ENCODE measurements at regions not wholly inside any gene's neighbourhood (a gene's known extent, or its start where the extent isn't known, plus 50 kb on each side); places are given as distances from the start of the nearest gene placed in this dataset.

GRCh38 chr7:130994378-130995115 lies 260.5 kb upstream of the KLF14 start:
- DNase-seq (ENCODE audit: low read depth): peak; percentile 41
- H3K4me3 ChIP-seq (replicated peaks; ENCODE audit: low read depth, low read length): no peak overlapping the region
- TF ChIP-seq CTCF (IDR thresholded peaks at IDR 0.05; ENCODE audit: low read length, missing control alignments): no peak

GRCh38 chr7:130995252-130996081 lies 261.5 kb upstream of the KLF14 start:
- no peak for TF ChIP-seq CTCF (IDR thresholded peaks at IDR 0.05; ENCODE audit: low read length, missing control alignments)
- DNase-seq (ENCODE audit: low read depth): no peak
- H3K4me3 ChIP-seq (replicated peaks; ENCODE audit: low read depth, low read length): no peak overlapping the region

GRCh38 chr7:130996205-130996832 lies 262.3 kb upstream of the KLF14 start:
- no peak for DNase-seq (ENCODE audit: low read depth)
- TF ChIP-seq CTCF (IDR thresholded peaks at IDR 0.05; ENCODE audit: low read length, missing control alignments): no peak
- no peak overlapping the region for H3K4me3 ChIP-seq (replicated peaks; ENCODE audit: low read depth, low read length)

- peak; percentile 42 for DNase-seq (ENCODE audit: low read depth)
- TF ChIP-seq CTCF (IDR thresholded peaks at IDR 0.05; ENCODE audit: low read length, missing control alignments): no peak
- no peak overlapping the region for H3K4me3 ChIP-seq (replicated peaks; ENCODE audit: low read depth, low read length)
These were observed 262.8 kb upstream of the KLF14 start for GRCh38 chr7:130996833-130997231.

GRCh38 chr7:130998993-130999602 lies 265.1 kb upstream of the KLF14 start:
- peak; percentile 39 for DNase-seq (ENCODE audit: low read depth)
- no peak overlapping the region for H3K4me3 ChIP-seq (replicated peaks; ENCODE audit: low read depth, low read length)
- no peak for TF ChIP-seq CTCF (IDR thresholded peaks at IDR 0.05; ENCODE audit: low read length, missing control alignments)

- no peak for TF ChIP-seq CTCF (IDR thresholded peaks at IDR 0.05; ENCODE audit: low read length, missing control alignments)
- H3K4me3 ChIP-seq (replicated peaks; ENCODE audit: low read depth, low read length): no peak overlapping the region
- DNase-seq (ENCODE audit: low read depth): no peak
These were observed 265.9 kb upstream of the KLF14 start for GRCh38 chr7:130999926-131000325.

All from fibroblast of pulmonary artery (primary cell).